ENCODE measurements at regions not wholly inside any gene's neighbourhood (a gene's known extent, or its start where the extent isn't known, plus 50 kb on each side); places are given as distances from the start of the nearest gene placed in this dataset.

DNA sequence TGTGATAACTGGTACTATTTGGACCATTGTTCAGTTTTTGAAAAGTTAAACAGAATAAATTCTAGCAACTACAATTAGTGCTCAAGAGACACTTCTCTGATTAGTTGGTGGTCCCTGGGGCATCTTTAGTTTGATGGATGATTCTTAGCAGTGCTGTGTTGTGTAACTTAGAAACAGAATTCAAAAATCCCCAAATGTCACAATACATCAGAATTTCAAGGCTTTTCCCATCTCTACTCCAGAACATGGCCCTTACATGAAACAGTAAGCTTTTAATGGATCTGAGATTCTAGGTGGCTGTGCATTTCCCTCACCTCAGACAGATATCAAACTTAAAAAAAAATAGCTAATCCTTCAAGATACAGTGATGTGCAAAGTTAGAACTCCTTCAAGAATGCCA, 104.4 kb upstream of the CXCL13 start:
- Histone ChIP-seq H2BK5ac (ENCODE audit: insufficient read length, low read length) (no peak overlapping the region), H3K23ac (ENCODE audit: insufficient read length, low read depth, low read length) (no peak overlapping the region), H3K9me3 (ENCODE audit: control insufficient read depth, low read depth, low read length) (no peaks in the 10 kb centered on the region), H3K27me3 (ENCODE audit: insufficient read depth, low read length) (no peaks in the 10 kb centered on the region), H2AFZ (ENCODE audit: low read length) (no peak overlapping the region), H2BK20ac (ENCODE audit: low read depth, low read length, poor library complexity, severe bottlenecking) (no peak overlapping the region), H4K8ac (replicated peaks; ENCODE audit: insufficient read length, low read depth, low read length) (no peak overlapping the region), H2BK120ac (ENCODE audit: low read depth, low read length, poor library complexity, severe bottlenecking) (no peak overlapping the region), H3K79me2 (ENCODE audit: insufficient read depth, low read length) (no peaks in the 10 kb centered on the region), H3K4me2 (ENCODE audit: insufficient read depth, insufficient read length, low read length) (no peak overlapping the region), H4K5ac (ENCODE audit: insufficient read length, low read depth, low read length) (no peak overlapping the region), H4K91ac (ENCODE audit: insufficient read length, low read depth, low read length) (no peak overlapping the region), H3K27ac (ENCODE audit: insufficient read length, low read depth, low read length) (no peak overlapping the region), H3K4me1 (ENCODE audit: insufficient read depth, low read length) (no peaks in the 10 kb centered on the region), H3K14ac (ENCODE audit: insufficient read depth, low read length) (no peak overlapping the region), H3K9ac (ENCODE audit: extremely low read depth, insufficient read length, low read length) (no peak overlapping the region), H3T11ph (ENCODE audit: low read length) (no peak overlapping the region), H3K18ac (ENCODE audit: insufficient read length, low read depth, low read length) (no peak overlapping the region), H3K23me2 (ENCODE audit: insufficient read length, low read depth, low read length, poor library complexity, severe bottlenecking) (no peaks in the 10 kb centered on the region), H2BK15ac (ENCODE audit: low read depth, low read length) (no peak overlapping the region), H3K4ac (ENCODE audit: low read depth, low read length) (no peak overlapping the region), H2BK12ac (ENCODE audit: insufficient read length, low read depth, low read length) (no peak overlapping the region), H4K20me1 (ENCODE audit: control insufficient read depth, insufficient read depth, insufficient read length) (no peaks in the 10 kb centered on the region), H3K79me1 (ENCODE audit: insufficient read depth, low read depth, low read length, poor library complexity, severe bottlenecking) (no peaks in the 10 kb centered on the region), H2AK5ac (ENCODE audit: insufficient read length, low read length) (no peak overlapping the region), H3K56ac (ENCODE audit: insufficient read length, low read depth, low read length) (no peak overlapping the region)
- peaks cover 8% of the 10 kb centered on the region for H3K27me3 Mint-ChIP-seq (ENCODE audit: low read depth)
- TF ChIP-seq, protein P1, sequence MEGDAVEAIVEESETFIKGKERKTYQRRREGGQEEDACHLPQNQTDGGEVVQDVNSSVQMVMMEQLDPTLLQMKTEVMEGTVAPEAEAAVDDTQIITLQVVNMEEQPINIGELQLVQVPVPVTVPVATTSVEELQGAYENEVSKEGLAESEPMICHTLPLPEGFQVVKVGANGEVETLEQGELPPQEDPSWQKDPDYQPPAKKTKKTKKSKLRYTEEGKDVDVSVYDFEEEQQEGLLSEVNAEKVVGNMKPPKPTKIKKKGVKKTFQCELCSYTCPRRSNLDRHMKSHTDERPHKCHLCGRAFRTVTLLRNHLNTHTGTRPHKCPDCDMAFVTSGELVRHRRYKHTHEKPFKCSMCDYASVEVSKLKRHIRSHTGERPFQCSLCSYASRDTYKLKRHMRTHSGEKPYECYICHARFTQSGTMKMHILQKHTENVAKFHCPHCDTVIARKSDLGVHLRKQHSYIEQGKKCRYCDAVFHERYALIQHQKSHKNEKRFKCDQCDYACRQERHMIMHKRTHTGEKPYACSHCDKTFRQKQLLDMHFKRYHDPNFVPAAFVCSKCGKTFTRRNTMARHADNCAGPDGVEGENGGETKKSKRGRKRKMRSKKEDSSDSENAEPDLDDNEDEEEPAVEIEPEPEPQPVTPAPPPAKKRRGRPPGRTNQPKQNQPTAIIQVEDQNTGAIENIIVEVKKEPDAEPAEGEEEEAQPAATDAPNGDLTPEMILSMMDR (conservative IDR thresholded peaks at IDR 0.05) = no peak
- no peaks in the 10 kb centered on the region for H3K36me3 Mint-ChIP-seq (ENCODE audit: insufficient read depth in 1 of 3, low read depth in 3 of 3)
- peaks cover 4 to 15% of the 10 kb centered on the region in 2 experiments; a peak in 4 of 5 replicates for H3K9me3 Mint-ChIP-seq
- no peaks in the 10 kb centered on the region for H3K4me1 Mint-ChIP-seq
- no peak overlapping the region for H3K4me3 Mint-ChIP-seq
- no peak for DNase-seq
- H3K27ac Mint-ChIP-seq = no peak overlapping the region
